ENCODE measurements at regions not wholly inside any gene's neighbourhood (a gene's known extent, or its start where the extent isn't known, plus 50 kb on each side); places are given as distances from the start of the nearest gene placed in this dataset.
"Not testable (repeated sequence)": the region's sequence is repeated elsewhere in the genome, so short reads cannot be mapped to it uniquely, and the experiment has no call there.

DNA sequence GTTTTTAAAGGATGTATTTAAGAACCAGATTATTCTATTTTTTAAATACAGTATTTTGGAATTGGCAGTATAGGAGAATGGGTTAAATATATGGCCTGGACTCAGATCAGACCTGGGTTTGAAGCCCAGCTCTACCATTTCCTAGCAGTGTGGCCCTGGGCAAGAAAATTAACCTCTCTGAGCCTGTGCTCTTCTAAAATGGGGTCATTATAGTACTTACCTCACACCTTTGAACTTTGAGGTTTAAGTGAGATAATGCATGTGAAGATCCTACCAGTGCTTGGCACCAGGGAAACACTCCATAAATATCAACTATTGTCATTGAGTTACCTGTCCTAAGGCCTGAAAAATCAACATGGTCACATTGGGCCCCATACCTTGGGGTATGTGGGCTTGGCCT, 93.4 kb upstream of the WSB1 start:
- CTCF ChIA-PET = no interaction called here
- peaks cover 6% of the 10 kb centered on the region for H3K27me3 Mint-ChIP-seq (ENCODE audit: low read depth)

DNA sequence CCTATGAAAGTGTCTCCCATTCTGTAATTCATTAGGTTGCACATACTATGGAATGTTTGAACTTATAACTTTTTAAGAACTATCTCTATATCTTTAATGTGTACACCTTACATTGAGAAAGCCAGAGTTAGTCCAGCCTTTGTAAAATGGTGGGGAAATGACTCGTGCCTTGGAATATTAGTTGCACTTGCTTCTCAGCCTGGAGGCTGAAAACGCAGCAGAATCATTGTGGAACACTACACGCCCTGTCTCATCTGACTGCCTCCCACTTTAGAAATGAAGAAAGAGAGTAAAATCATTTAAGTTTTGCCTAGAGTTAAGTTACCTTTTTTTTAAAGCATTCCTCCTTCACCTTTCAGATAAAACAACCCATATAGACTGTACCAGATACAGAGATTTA, 90.7 kb upstream of the WSB1 start:
- Mint-ChIP-seq H3K36me3 (ENCODE audit: low read depth) (no peaks in the 10 kb centered on the region), H3K4me1 (ENCODE audit: low read depth) (peaks cover 6% of the 10 kb centered on the region), H3K27ac (no peak overlapping the region), H3K9me3 (ENCODE audit: insufficient read depth) (no peaks in the 10 kb centered on the region), H3K4me3 (no peak overlapping the region), H3K27me3 (ENCODE audit: low read depth) (peaks cover 6% of the 10 kb centered on the region)
- no peak for ATAC-seq
- CTCF ChIA-PET = interaction anchor here (1.5 kb wide), 1 partner anchor 34 kb away, joined by 5 read pairs; no protein-coding TSS in a partner anchor
- POLR2A ChIA-PET = no interaction called here
- no peak for DNase-seq

More for the DNA sequence above, 93.4 kb upstream of the WSB1 start:
- DNase-seq (no peak), ATAC-seq (no peak)
- no peaks in the 10 kb centered on the region for H3K36me3 Mint-ChIP-seq (ENCODE audit: low read depth)
- no peak overlapping the region for H3K4me3 Mint-ChIP-seq
- peaks cover 6% of the 10 kb centered on the region for H3K4me1 Mint-ChIP-seq (ENCODE audit: low read depth)
- no peak overlapping the region for H3K27ac Mint-ChIP-seq
- H3K9me3 Mint-ChIP-seq (ENCODE audit: insufficient read depth) = peaks cover 4% of the 10 kb centered on the region
- POLR2A ChIA-PET = no interaction called here

DNA sequence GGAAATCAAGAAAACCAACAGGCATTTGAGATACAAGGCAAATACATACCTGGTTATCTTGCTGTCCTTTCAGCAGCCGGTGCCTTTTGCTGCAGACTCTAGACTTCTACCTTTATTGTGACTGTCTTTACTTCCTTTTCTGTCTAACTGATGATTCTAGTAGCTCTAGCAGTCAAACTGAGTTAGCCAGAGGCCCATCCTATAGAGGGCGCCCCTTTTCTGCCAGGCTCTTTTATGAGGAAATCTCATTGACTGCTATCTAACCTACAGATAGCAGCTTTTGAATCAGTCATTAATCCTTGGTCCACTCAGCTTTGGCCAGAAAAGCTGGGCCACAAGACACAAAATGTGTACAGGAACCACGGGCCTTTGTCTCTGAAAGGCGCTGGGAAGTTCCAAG, 87.5 kb upstream of the WSB1 start:
- Mint-ChIP-seq H3K4me1 (ENCODE audit: low read depth) (no peaks in the 10 kb centered on the region), H3K9me3 (ENCODE audit: insufficient read depth) (no peaks in the 10 kb centered on the region), H3K27me3 (ENCODE audit: low read depth) (peaks cover 12% of the 10 kb centered on the region), H3K4me3 (no peak overlapping the region), H3K36me3 (ENCODE audit: low read depth) (no peaks in the 10 kb centered on the region), H3K27ac (no peak overlapping the region)
- CTCF ChIA-PET = interaction anchor here (0.7 to 2.6 kb wide), 8 partner anchors 9 to 393 kb away, joined by 3 to 11 read pairs (median 8); no protein-coding TSS in a partner anchor
- DNase-seq (no peak), ATAC-seq (no peak)
- POLR2A ChIA-PET = no interaction called here

- no peaks in the 10 kb centered on the region for H3K4me1 Mint-ChIP-seq (ENCODE audit: low read depth)
- ATAC-seq = no peak
- H3K4me3 Mint-ChIP-seq = no peak overlapping the region
- no peaks in the 10 kb centered on the region for H3K9me3 Mint-ChIP-seq (ENCODE audit: insufficient read depth)
- H3K27me3 Mint-ChIP-seq (ENCODE audit: low read depth) = peaks cover 12% of the 10 kb centered on the region
- H3K36me3 Mint-ChIP-seq (ENCODE audit: low read depth) = no peaks in the 10 kb centered on the region
- no peak overlapping the region for H3K27ac Mint-ChIP-seq
- DNase-seq = no peak
- ChIA-PET POLR2A (no interaction called here), CTCF (interaction anchor here (1.0 to 2.6 kb wide), 7 partner anchors 8 to 393 kb away, joined by 3 to 11 read pairs (median 10); no protein-coding TSS in a partner anchor)
Measured at GRCh38 chr17:27207073-27207513, 86.8 kb upstream of the WSB1 start.

DNA sequence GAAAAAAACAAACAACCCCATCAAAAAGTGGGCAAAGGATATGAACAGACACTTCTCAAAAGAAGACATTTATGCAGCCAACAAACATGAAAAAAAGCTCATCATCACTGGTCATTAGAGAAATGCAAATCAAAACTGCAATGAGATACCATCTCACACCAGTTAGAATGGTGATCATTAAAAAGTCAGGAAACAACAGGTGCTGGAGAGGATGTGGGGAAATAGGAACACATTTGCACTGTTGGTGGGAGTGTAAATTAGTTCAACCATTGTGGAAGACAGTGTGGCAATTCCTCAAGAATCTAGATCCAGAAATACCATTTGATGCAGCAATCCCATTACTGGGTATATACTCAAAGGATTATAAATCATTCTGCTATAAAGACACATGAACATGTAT, 85.5 kb upstream of the WSB1 start:
- H3K9me3 Mint-ChIP-seq (ENCODE audit: insufficient read depth); H3K27ac Mint-ChIP-seq; POLR2A ChIA-PET; H3K4me1 Mint-ChIP-seq (ENCODE audit: low read depth); CTCF ChIA-PET; H3K36me3 Mint-ChIP-seq (ENCODE audit: low read depth); H3K27me3 Mint-ChIP-seq (ENCODE audit: low read depth); DNase-seq; H3K4me3 Mint-ChIP-seq; ATAC-seq: not testable (repeated sequence)

- CTCF ChIA-PET = no interaction called here
- POLR2A ChIA-PET = no interaction called here
Measured at GRCh38 chr17:27209316-27209715, 84.6 kb upstream of the WSB1 start.

GRCh38 chr17:27210809-27211208, 83.1 kb upstream of the WSB1 start:
- not testable (repeated sequence) for H3K4me1 Mint-ChIP-seq (ENCODE audit: low read depth)

More at GRCh38 chr17:27209316-27209715, 84.6 kb upstream of the WSB1 start:
- no peak for ATAC-seq
- Mint-ChIP-seq H3K27ac (no peak overlapping the region), H3K9me3 (ENCODE audit: insufficient read depth) (no peaks in the 10 kb centered on the region), H3K36me3 (ENCODE audit: low read depth) (no peaks in the 10 kb centered on the region), H3K27me3 (ENCODE audit: low read depth) (peaks cover 6% of the 10 kb centered on the region), H3K4me3 (no peak overlapping the region), H3K4me1 (ENCODE audit: low read depth) (no peaks in the 10 kb centered on the region)
- no peak for DNase-seq

GRCh38 chr17:27216836-27217235, 77.1 kb upstream of the WSB1 start:
- no peak overlapping the region for H3K27ac Mint-ChIP-seq
- H3K9me3 Mint-ChIP-seq (ENCODE audit: insufficient read depth) = no peaks in the 10 kb centered on the region
- peaks cover 10% of the 10 kb centered on the region for H3K4me1 Mint-ChIP-seq (ENCODE audit: low read depth)
- POLR2A ChIA-PET = no interaction called here
- H3K4me3 Mint-ChIP-seq = no peak overlapping the region
- DNase-seq (no peak), ATAC-seq (no peak)
- no peaks in the 10 kb centered on the region for H3K36me3 Mint-ChIP-seq (ENCODE audit: low read depth)
- CTCF ChIA-PET = no interaction called here
- no peaks in the 10 kb centered on the region for H3K27me3 Mint-ChIP-seq (ENCODE audit: low read depth)

More at GRCh38 chr17:27210809-27211208, 83.1 kb upstream of the WSB1 start:
- H3K4me3 Mint-ChIP-seq; DNase-seq; H3K27me3 Mint-ChIP-seq (ENCODE audit: low read depth); H3K36me3 Mint-ChIP-seq (ENCODE audit: low read depth); ATAC-seq; POLR2A ChIA-PET; H3K9me3 Mint-ChIP-seq (ENCODE audit: insufficient read depth); CTCF ChIA-PET; H3K27ac Mint-ChIP-seq: not testable (repeated sequence)

GRCh38 chr17:27217631-27218030, 76.3 kb upstream of the WSB1 start:
- CTCF ChIA-PET = interaction anchor here (2.4 kb wide), 1 partner anchor 11 kb away, joined by 11 read pairs; no protein-coding TSS in a partner anchor
- Mint-ChIP-seq H3K4me3 (no peak overlapping the region), H3K36me3 (ENCODE audit: low read depth) (no peaks in the 10 kb centered on the region), H3K27me3 (ENCODE audit: low read depth) (no peaks in the 10 kb centered on the region), H3K4me1 (ENCODE audit: low read depth) (peaks cover 10% of the 10 kb centered on the region), H3K9me3 (ENCODE audit: insufficient read depth) (no peaks in the 10 kb centered on the region), H3K27ac (no peak overlapping the region)
- POLR2A ChIA-PET = interaction anchor here (1.8 kb wide), 1 partner anchor 77 kb away, joined by 9 read pairs; no protein-coding TSS in a partner anchor
- DNase-seq (no peak), ATAC-seq (no peak)

DNA sequence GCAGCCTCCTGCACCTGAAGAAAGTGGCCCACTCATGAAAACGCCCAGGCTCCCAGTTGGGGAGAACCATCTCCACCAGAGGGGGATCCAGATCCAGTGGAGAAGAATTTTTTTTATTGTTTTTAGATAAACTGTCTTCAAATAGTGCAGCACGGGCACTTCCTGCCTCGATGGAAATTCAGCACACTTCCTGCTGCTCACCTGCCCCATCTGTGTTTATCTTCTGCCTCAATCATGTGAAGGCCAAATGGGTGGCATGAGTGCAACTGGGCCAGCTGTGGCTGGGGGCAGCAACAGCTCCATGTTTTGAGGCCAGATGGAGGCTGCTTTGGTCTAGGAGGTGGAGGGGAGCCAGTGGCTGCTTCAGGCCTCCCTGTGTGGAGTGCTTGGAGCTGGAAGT, 75.9 kb upstream of the WSB1 start:
- H3K27ac Mint-ChIP-seq = no peak overlapping the region
- ATAC-seq (no peak), DNase-seq (no peak)
- ChIA-PET POLR2A (interaction anchor here (1.8 kb wide), 1 partner anchor 77 kb away, joined by 9 read pairs; no protein-coding TSS in a partner anchor), CTCF (interaction anchor here (1.2 to 2.4 kb wide), 2 partner anchors 12 to 115 kb away, joined by 7 to 11 read pairs; no protein-coding TSS in a partner anchor)
- no peaks in the 10 kb centered on the region for H3K36me3 Mint-ChIP-seq (ENCODE audit: low read depth)
- H3K9me3 Mint-ChIP-seq (ENCODE audit: insufficient read depth) = no peaks in the 10 kb centered on the region
- H3K4me1 Mint-ChIP-seq (ENCODE audit: low read depth) = peaks cover 10% of the 10 kb centered on the region
- no peak overlapping the region for H3K4me3 Mint-ChIP-seq
- no peaks in the 10 kb centered on the region for H3K27me3 Mint-ChIP-seq (ENCODE audit: low read depth)

DNA sequence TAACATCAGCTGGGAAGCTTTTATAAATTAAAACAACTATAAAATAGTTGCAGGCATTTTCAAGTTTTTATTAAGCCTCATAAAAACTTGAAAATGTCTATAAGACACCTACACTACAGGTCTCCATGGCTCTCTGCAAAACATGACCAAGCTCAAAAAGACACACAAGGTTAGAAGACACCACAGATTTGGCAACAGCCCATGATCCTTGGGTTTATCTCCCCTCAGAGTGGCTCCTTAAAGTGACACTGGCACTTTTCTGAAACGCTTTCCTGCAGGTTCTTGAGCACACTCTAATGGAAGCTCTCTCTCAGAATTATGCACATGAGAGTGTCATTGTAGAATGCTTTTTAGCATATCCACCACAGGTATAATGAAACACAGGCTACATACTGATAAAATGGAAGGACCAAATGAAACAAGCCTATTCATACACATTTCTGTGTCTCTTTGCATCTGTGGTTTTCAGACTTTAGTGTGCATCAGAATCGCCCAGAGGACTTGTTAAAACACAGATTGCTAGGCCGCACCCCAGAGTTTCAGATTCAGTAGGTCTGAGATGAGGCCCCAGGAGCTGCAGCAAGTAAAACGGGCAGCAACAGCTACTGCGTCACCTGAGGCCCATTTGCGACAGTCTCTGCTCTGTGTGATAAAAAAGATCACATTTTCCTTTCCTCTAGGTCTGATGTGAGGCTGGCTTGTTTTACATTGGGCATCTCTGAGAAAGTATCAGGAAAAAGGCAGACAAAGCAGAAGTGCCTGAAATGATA, 75.0 kb upstream of the WSB1 start:
- ChIA-PET CTCF (interaction anchor here (0.9 to 2.4 kb wide), 6 partner anchors 13 to 381 kb away, joined by 3 to 12 read pairs (median 5); no protein-coding TSS in a partner anchor), POLR2A (interaction anchor here (1.8 kb wide), 1 partner anchor 76 kb away, joined by 9 read pairs; no protein-coding TSS in a partner anchor)
- H3K27me3 Mint-ChIP-seq (ENCODE audit: low read depth) = no peaks in the 10 kb centered on the region
- no peaks in the 10 kb centered on the region for H3K9me3 Mint-ChIP-seq (ENCODE audit: insufficient read depth)
- no peaks in the 10 kb centered on the region for H3K36me3 Mint-ChIP-seq (ENCODE audit: low read depth)
- ATAC-seq (no peak), DNase-seq (no peak)
- H3K4me1 Mint-ChIP-seq (ENCODE audit: low read depth) = peaks cover 10% of the 10 kb centered on the region
- no peak overlapping the region for H3K4me3 Mint-ChIP-seq
- peak overlapping the region; percentile 72 for H3K27ac Mint-ChIP-seq

- ChIA-PET POLR2A (no interaction called here), CTCF (no interaction called here)
- peaks cover 1% of the 10 kb centered on the region for H3K27me3 Mint-ChIP-seq (ENCODE audit: low read depth)
- no peaks in the 10 kb centered on the region for H3K9me3 Mint-ChIP-seq (ENCODE audit: insufficient read depth)
- no peak overlapping the region for H3K4me3 Mint-ChIP-seq
- H3K4me1 Mint-ChIP-seq (ENCODE audit: low read depth) = peaks cover 10% of the 10 kb centered on the region
- H3K36me3 Mint-ChIP-seq (ENCODE audit: low read depth) = no peaks in the 10 kb centered on the region
- DNase-seq = no peak
- ATAC-seq = no peak
- H3K27ac Mint-ChIP-seq = no peak overlapping the region
Measured at GRCh38 chr17:27222515-27222914, 71.4 kb upstream of the WSB1 start.
